SIG-M5 (cell line): ENCODE measurements at regions not wholly inside any gene's neighbourhood (a gene's known extent, or its start where the extent isn't known, plus 50 kb on each side); places are given as distances from the start of the nearest gene placed in this dataset.

Experiments
- DNase-seq: peaks from one replicate; lab custom pipeline; 2025; lab: John Stamatoyannopoulos, UW

DNA sequence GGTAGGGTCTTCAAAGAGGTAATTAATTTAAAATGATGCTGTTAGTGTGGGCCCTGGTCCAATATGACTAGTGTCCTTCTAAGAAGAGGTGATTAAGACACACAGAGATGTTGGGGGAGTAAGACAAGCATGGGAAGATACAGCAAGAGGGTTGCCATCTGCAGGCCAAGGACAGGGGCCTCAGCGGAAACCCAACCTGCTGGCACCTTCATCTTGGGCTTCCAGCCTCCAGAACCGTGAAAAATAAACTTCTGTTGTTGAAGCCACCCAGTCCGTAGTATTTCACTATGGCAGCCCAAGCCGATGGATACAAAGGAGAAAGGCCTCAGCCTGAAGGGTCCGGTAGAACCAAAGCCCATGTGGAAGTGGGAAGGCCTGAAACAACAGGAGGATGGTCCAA is 161.7 kb upstream of the UBE2E1 start:
- no peak for DNase-seq

DNA sequence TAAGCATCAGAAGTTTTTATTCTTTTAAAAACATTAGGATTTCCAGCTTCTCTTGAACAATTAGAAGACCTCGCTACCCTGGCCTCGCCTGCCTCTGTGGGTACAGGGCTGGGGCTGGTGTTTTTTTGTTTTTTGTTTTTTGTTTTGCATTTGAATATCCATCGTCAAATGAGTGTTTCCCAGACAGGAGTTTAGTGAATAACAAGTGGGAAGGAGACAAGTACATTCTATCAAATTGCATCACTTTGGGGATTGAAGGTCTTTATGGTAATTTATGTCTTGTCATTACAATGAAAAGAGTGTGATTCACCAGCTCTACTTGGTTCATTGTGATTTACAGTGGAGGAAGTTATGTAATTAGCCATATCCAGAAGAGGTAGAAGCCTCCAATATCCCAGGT is 161.1 kb upstream of the UBE2E1 start:
- no peak for DNase-seq

DNA sequence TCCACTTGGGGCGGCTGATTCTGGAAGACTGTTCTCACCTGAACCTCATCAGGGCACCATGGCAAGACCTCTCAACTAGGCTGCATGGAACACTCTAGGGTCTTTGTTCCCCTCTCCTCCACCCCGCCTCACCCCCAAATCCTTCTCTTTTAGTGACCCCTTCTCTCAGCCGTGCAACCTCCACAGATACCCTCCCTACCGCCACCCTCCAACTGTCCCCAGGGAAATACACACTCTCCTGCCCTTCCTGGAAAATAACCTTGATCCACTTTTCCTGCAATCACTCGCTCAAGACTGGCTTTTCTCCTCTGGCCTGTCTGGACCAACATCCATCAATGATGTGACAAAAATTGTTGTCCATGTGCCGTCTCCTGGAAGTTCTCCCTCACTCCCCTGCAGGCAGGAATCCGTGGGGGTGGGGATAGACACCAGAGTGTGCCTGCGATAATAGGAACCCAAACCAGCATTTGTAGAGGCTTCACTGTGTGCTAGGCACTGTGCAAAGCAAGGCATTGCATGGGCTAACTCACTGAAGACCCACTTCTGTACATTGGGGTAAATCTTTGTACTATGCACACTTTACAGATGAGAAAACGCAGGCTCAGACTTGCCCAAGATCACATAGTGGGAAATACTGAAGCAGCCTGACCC is 160.1 kb upstream of the UBE2E1 start:
- no peak for DNase-seq

DNA sequence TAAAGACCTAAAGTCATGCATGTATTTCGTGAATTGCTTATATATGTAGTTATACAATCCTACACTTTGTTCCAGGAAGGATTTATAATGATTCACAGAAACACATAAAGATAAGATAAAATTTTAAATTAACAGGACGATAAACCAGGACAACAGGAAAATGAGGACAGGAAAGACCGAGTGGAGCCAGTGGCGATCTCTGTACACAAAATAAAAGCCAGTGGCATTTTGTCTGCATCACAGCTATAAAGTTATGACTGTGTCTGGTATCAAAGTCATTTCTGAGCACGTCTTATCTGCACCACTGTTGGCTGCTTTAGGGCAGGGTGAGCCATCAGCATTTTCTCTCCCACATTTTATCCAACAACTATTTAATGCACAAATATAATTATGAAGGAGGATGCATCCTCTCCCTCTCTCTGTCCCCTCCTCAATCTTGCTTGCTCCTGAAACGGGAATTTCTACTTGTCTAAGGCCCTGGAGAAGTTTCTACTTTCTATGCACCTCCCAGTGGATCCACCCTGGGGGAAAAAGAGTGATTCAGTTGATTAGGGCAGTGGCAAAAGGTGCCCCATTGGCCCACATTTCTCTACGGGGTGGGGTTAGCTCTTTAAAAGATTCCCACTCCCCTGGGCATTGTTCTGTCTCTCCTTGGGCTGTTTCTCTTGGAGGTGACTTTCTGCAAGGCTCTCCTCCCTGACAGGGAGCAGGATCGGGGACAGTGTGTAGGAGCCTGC is 159.4 kb upstream of the UBE2E1 start:
- no peak for DNase-seq

DNA sequence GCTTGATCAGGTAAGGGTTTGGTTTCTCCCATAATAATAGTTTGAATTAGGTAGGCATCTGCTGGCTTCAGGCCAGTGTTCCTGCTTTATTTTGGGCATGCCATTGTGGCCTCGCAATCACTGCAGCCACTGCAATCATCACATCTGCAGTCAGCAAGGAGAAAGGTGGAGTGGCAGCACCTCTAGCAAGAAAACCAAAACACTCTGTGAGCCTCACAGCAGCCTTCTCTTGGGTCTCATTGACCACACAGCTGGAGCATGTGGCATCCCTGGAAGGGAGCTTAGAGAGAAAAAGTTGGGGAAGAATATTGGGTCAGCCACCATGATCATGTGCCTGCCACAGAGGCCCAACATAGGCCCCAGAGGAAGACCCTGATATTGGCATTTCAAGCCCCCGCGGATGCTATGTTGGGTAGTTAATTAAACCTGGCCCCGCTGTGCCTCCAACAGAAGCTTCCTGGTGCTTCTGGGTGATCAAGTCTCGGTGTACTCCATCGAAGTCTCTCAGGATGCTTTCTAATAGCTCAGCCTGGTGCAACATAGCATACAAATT is 158.0 kb upstream of the UBE2E1 start:
- DNase-seq: no peak

DNA sequence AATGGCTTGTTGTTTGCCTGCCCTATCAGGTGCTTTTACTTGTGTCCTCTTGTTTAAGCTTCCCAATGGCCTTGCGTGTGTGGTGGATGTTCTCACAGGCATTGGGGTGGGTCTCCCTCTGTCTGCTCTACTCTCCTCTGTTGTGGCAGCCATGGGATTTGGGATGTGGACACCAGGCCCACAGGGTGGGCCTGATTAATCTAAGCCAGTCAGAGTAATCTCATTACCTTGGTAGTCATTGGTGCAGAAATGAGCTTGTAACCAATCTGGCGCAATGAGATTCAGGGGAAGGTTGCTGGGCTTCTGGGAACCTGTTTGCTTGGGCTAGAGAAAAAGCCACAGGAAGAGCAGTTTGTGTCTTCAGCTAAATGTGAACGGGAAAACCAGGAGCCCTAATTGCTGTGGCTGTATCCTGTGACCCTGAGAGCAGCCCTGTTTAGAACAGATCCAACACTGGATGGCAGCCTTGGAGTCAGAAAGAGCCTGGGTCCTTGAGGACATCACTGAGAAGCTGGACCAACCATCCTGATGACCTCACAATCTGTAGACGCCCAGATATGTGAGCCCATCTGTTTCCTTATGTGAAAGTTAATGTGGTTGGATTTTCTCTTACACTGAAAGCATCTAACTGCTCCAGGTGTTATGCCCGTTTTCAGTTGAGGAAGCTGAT is 157.3 kb upstream of the UBE2E1 start:
- DNase-seq: no peak

DNA sequence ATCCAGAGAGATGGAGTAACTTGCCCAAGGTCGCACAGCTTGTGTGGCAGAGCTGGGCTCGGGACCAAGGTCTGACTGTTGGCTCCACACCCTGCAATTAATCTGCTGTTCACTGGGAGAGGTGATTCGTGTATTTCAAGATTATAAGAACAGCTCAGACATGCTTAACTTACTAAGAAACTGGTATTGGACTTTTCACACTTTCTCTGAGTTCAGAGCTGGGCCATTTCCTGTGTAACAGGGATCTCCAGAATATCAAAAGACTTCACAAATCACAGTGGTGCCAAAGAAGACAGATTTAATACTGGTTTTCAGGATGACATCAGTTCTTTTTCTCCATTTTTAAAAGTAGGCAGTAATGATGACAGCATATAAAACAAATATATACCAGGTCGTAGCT is 156.8 kb upstream of the UBE2E1 start:
- DNase-seq: no peak

DNA sequence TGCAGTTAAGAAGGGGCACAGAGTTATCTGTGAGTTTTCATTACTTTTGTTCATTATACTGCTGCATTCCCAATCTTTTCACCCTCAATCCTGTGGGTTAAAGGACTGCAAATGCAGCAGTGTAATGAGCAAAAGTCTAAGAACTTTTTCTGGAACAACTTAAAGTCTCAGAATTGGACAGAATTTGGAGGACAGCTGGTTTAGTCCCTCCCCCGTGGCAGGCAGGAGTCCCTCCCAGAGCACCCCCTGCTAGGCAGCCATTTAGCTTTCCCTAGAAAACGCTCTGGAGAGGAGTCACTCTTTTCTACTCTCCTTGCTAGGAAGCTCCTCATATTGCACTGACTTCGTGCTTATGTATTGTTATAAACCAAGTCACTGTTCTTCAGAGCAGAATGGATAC is 156.3 kb upstream of the UBE2E1 start:
- no peak for DNase-seq

DNA sequence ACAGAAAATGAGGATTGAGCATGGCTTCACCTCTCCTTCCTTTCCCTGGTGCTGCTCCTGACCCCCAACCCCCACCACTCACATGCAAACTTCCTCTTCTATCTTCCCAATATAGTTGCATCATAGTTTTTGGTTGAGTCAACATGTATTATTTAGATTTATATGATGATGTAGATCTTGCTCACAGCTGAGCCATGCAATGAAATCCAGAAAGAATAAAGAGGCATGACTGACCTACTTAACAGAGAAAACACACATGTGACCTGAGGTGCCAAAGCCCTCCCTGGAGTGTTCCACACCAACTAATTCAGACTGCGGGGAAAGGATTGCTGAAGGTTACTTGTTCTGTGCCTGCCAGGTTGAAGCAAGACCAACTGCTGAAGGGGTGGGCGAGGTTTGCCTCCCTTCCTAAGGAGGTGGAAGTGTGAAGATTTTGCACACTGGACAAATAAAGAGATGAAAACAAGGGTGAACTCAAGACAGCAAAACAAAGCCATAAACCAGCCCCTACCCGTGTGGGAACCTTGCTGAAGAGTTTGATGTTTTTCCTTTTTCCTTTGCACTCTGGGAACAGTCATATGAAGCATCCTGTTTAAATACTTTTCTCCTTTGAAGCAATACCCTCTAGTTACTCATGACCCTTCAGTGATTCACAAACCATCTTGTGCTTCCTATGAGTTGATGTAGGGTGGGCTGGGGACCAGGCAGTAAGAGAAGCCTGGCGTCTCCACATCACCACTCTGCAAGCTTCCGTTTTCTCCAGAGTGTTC is 155.2 kb upstream of the UBE2E1 start:
- no peak for DNase-seq

DNA sequence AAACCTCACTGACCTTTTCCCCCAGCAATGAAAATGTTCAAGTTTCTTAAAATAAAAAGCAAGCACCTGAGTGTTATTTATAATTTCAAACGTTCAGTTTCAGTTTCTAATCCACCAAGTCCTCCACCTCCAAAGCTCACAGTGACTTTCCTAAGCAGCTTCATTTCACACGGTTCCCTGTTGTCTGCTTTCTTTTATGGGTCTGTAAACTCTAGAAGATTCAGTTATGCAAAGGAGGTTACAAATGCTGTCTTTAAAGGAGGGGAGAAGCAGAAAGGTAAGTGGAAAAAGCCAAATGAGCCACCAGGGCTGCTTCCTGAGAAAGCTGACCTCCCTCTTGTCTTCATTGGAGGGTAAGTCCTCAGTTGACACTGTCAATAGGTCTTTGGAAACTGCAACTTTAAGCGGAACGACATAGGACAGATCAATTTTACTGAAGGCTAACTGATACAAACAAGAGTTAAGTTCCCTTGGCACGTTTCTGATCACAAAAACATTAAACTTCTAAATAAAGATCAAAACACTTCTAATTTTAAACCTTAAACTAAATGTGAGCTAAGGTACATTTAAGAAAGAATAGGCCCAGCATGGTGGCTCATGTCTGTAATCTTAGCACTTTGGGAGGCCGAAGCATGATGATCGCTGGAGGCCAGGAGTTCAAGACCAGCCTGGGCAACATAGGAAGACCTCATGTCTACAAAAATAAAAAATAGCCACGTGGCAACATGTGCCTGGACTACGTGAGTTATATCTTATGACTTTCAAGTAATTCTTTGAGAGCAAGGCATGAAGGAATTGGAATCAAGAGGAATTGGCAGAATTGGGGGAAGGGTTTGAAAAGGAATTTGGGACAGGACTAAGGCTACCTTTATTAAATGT is 151.9 kb upstream of the UBE2E1 start:
- DNase-seq: no peak

DNA sequence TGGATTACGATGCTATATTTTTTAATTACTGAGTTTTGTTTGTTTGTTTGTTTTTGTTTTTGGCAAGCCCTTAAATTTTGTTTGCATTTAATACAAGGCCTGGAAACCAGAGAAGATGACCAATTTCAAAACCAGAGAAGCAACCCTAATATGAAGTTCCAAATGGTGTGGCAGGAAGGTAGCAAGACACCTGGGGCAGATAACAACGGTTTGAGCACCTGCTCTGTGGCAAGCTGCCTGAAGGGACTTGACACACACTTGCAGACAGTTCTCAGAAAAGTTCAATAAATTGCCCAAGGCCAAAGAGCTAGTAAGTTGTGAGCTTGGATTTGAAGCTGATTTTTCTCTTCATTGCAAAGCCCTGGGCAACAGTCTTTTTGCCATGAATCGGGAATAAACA is 151.2 kb upstream of the UBE2E1 start:
- DNase-seq: no peak

DNA sequence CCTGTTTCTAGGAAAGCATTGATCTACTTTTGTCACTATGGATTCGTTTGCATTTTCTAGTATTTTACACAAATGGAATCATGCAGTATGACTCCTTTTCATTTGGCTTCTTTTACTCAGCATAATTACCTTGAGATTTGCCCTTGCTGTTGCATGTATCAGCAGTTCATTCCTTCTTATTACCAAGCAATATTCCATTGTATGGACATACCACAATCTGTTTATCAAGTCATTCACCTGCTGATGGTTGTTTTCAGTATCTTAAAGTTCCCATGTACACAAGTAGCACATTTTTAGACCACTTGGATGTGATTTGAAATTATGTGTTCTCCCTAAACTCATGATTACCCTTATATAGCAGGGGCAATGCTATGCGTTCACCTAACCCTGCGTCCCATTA is 150.0 kb upstream of the UBE2E1 start:
- no peak for DNase-seq

DNA sequence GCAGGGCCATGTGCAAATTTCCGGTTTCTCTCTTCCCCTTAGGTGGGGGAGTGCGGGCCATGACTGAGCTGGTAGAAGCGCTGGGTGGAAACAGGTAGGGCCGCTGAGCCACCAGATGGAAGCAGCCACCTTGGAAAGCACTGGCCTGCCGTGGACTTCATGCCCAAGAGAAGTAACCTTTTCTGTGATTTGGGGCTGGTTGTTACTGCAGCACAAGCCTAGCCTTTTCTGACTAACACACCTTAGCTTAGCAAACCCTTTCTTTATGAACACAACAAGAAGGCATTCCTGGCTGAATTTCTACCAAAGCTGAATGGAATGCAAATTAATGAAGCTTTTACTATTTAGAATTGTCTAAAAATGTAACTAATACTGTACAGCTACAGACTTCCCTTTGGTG is 149.6 kb upstream of the UBE2E1 start:
- no peak for DNase-seq

DNA sequence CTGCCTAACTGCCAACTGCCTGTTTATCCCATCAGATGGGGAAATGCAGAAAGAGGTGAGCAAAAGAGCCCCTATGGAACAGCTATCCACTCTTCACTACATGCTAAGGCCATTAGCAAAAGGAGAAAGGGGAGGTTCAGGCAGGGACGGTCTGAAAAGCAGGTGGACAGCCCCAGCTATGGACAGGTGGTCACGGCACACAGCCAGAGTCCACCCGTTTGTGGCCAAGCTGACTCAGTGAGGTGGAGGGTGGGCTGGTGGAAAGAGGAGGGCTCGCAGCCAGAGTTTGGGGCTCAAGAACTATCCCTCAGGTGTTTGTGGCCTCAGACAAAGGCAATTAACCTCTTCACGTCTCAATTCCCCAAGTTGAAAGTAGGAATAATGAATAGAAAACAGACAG is 148.9 kb upstream of the UBE2E1 start:
- no peak for DNase-seq

DNA sequence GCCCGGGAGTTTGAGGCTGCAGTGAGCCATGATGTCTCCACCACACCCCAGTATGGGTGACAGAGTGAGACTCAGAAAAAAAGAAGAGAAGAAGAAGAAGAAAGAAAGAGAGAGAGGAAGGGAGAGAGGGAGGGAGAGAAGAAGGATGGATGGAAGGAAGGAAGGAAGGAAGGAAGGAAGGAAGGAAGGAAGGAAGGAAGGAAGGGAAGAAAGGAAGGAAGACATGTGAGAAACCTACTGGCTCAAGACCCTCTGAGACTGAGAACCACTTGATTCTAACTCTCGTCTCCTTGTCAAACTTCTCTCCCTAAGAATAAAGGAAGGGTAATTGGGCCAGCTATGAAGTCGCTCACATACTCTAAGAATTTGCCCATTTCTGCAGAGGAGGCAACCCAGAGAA is 148.1 kb upstream of the UBE2E1 start:
- DNase-seq: no peak

DNA sequence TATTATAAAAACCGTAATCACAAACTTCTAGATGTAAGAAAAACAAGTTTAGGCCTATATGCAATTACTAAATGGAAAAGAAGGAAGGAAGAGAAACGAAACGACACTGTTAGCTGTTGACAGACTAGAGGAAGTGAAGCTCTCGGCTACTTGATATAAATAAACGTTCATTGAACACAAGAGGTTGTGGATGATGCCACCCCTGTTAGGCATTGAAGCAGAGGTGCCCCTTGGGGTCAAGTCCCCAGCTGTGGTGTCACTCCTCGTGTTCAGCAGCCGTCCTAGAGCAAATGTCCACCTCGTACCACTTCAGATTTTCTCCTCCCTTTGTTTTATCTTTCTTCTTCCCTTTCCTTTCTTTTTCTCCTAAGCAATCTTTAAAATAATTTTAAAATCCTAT is 146.5 kb upstream of the UBE2E1 start:
- peak; percentile 41 for DNase-seq

DNA sequence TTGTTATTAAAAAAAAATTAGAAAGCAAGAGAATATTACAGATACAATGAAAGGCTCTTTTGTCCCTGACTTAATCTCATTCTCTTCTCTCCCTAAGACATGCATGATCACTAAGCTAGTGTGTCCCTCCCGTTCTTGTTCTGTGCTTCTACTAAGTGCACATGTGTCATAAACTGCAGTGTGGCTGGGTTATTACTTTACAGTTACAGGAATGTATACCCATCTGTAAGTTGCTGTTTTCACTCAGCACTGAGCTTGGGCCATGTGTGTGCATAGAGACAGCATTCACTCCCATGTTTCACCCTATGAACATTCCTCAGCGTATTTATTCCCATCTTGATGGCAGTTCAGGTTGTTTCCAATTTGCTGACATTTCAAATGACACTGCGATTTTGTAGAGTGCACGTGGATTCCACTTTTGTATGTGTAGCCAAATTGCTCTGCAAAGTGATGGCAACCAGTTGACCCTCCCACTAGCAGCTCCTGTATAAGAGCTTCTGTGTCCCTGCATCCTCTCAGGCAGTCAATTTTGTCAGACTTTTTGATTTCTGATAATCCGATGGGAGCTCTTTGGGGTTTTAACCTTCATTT is 145.8 kb upstream of the UBE2E1 start:
- DNase-seq: no peak

DNA sequence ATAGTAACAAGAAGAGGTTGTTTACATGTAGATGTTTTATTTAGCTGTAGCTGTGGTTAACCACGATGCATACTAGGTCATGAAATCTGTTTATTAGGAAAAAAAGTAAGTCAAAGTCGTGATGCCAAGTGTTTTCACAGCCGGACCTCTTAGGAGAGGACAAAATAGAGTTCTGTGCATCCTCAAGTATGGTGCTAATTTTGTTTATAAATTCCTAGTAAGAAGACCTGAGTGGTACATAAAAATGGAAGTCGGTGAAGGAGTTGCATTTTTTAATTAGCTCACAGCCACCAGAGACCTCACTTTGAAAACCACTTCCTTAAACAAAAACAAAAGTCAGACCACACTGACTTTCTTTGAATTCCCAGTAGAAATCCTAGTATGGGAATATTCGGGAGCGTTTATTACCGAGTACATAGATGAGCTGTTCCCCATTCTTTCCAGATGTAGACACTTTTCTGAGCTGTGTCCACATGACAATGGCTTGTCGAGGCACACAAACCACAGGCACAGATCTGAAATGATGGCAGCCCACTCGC is 143.6 kb upstream of the UBE2E1 start:
- DNase-seq: no peak

DNA sequence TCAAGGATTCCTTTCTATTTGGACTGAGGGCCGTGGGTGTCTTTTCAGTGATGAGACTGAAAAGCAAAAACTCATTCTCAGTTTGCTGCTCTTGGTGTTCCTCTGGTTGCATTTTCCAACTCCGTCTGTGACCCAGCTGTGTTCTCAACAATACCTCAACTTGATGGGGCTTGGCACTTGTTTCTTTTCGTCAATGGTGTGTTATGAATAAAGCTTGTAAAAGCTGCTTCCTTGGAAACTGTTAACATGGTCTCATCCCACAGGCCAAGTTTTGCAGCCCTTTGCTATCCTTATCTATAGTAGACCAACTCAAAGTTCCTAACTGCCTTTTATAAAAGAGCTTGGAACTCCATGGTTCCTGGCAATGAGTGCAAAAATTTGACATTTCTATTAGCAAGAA is 142.5 kb upstream of the UBE2E1 start:
- no peak for DNase-seq

DNA sequence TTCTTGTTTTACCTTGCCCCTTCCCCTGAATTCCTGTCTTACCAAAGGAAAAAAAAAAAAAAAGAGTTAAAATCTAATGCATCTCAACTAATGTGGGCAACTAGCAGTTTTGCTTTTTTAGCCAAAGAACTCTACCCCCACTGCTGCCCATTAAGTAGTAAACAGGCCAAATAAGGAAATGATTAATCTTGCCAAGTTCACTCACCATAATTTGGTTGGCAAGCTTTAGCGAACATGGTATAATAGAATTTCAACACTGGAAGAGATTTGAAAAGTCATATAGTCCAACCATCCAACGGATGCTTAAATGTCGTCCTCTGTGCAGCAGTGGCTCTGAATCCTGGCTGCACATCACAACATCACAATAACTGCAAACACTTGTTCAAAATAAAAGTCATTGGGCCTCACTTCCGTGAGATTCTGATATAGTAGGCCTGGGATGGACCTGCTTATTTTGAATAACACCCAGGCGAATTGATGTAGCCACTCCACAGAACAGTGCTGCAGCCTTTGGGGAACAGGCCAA is 142.0 kb upstream of the UBE2E1 start:
- DNase-seq: no peak
